OCI-M1 (cell line): ENCODE measurements at regions not wholly inside any gene's neighbourhood (a gene's known extent, or its start where the extent isn't known, plus 50 kb on each side); places are given as distances from the start of the nearest gene placed in this dataset.
"Not testable (repeated sequence)": the region's sequence is repeated elsewhere in the genome, so short reads cannot be mapped to it uniquely, and the experiment has no call there.

Source experiments
- DNase-seq: peaks from one replicate; lab custom pipeline; 2025; lab: John Stamatoyannopoulos, UW

GRCh38 chr13:39893808-39894207, 238.3 kb downstream of the COG6 start:
- no peak for DNase-seq

GRCh38 chr13:39894586-39894985, 239.1 kb downstream of the COG6 start:
- DNase-seq = no peak

GRCh38 chr13:39895254-39895653, 239.8 kb downstream of the COG6 start:
- peak; percentile 56 for DNase-seq

DNA sequence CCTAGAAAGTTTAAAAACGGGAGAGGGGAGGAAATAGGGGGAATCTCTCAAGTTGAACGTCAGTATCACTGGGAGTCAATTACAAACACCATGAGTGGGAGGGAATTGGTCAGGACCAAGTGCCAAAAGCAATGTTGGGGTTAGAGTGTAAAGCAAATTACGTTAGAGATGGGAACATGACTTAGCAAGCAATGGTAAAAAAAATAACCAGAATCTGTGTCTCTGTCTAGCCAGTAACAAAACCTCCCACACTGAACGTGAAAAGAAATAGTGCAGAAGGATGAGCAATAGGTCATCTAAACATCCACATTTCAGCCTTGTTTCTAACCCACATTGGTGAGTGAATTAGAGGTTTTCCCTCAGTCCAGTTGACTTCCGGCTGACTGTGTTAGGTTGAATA, 242.2 kb downstream of the COG6 start:
- no peak for DNase-seq

DNA sequence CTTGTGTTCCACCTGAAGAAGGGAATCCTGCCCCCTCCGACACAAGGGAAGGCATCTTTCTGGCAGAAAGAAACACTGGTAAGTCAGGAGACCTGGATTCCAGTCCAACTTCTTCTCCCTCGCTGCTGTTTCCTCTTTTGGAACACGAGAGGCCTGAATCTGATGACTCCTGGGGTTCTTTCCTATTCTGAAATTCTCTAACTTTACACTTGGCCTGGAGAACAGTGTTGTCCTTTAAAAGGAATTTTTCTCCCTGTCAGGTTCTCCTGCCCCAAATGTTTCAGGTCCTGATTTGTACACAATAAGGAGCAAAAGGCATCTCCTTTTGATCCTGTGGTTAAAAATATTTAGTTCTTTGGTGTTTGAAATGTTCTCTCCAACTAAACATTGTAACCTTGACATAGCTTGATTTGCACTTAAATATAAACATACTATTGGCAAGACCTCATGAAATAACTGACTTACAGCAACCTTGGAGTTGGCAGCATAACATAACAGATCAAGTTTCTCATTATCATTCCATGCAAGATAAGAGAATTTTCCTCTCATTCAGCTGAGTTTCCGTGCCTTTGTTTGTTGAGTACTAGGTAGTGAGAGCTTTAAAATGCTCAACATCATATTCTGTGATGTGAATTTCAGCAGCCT, 244.8 kb downstream of the COG6 start:
- no peak for DNase-seq

DNA sequence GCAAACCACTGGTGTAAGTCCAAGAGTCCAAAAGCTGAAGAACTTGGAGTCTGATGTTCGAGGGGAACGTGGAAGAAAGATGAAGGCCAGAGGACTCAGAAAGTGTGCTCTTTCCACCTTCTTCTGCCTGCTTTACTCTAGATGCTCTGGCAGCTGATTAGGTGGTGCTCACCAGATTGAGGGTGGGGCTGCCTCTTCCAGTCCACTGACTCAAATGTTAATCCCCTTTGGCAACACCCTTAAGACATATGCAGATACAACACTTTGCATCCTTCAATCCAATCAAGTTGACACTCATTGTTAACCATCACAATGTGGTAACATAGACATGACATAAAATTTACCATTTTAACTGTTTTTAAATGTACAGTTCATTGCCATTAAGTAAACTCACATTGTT, 249.5 kb downstream of the COG6 start:
- DNase-seq = no peak

DNA sequence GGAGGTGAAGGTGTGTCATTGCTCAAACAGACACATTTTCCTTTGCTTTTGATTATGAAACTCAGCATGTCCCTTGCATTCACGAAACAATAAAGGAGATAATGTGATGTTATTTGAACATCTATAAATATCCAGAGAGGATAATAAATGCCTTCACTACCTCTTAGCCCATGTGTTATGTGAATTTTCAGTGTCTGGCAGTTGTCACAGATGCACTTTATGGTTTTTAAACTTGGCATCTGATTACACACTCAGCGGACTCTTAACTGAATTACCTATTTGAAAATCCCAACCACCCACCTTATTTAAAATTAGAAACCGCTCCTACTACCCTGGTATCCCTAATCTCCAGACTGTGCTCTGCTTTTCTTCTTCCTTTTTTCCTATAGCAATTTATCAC, 254.2 kb downstream of the COG6 start:
- no peak for DNase-seq

GRCh38 chr13:39910041-39910440, 254.6 kb downstream of the COG6 start:
- DNase-seq = no peak

DNA sequence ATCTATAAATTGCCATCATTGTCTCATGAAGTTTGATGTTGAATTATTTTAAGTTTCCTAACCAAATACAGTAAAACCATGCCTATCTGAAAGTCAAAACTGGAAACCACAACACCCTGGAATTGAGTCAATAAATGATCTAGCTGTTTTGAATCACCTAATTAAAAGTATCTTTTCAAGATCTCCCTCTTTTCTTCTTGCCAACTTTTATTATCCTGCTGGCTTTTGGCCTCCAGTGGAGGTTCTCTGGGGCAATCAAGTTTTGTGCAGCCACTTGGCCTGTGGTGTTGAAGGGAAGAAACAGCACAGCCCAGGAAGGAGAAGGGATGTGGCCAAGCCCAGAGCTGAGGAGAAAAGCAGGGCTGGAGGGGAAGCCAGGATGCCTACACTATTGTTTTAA, 255.4 kb downstream of the COG6 start:
- DNase-seq = no peak

GRCh38 chr13:39913339-39913738, 257.9 kb downstream of the COG6 start:
- DNase-seq = no peak

- no peak for DNase-seq
Observed at GRCh38 chr13:39913928-39914327, 258.5 kb downstream of the COG6 start.

DNA sequence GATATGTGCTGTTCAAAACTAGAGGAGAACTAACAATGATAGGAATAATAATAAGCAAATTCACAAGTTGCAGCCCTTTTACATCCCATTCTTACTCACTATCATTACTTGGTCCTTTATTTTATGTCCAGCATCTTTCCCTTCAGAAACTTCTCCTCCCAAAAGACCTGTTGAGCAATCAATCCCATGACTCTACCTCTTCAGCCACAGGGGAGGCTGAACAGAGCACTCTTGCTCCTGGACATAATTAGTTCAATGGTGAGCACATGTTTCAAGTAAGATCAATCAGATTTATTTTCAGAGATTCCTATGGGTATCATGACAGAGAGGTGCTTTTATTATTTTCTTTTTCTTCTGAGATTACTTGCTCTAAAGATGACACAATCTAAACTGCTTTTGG, 260.0 kb downstream of the COG6 start:
- DNase-seq = no peak

- no peak for DNase-seq
Observed at GRCh38 chr13:39916330-39916729, 260.9 kb downstream of the COG6 start.

GRCh38 chr13:39918620-39919236, 263.3 kb downstream of the COG6 start:
- no peak for DNase-seq

DNA sequence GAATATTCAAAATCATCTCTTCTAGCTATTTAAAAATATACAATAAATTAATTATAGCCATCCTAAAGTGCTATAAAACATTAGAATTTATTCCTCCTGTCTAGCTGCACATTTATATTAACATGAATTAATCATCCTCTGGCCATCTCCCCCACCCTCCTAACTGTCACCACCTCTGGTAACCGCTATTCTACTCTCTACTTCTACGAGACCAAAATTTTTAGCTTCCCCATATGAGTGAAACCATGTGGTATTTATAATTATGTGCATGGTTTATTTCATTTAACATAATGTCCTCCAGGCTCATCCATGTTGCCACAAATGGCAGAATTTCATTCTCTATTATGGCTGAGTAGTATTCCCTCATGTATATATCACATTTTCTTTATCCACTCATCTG, 265.2 kb downstream of the COG6 start:
- no peak for DNase-seq

DNA sequence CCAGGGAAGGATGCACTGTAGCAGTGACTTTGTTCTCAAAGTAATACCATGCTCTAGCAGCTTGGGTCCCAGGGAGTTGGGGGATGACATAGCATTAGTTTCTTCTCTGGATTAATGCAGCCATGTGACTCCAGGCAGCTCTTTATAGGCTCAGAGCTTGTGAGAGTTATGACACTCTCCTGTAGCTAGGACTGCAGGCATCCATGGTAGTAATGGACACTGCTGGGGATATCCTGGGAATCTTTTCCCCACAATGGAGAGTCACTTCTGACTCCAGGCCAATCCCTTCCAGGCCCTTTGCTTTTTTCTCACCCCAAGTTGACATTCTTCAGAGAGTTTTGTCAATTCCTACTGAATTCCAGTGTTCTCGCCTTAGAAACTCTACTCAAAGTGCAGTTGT, 270.9 kb downstream of the COG6 start:
- DNase-seq = no peak

DNA sequence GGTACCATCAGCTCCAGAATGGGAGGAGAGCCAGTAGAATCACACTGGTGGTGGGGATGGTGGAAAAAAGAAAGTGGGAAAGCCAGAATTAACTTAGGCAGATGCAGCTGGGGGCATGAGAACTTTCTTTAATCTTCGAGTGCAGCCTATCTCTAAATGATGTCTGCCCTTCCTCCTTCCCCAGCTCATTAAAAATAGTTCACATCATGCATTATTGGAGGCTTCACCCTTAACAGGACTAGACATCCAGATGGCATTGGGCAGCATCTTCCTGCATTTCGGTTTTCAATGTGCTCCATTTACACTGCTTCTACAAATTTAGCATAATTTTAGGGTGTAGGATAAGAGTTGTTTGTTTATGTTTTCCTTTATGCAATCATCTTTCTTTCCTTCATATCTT, 272.8 kb downstream of the COG6 start:
- no peak for DNase-seq

DNA sequence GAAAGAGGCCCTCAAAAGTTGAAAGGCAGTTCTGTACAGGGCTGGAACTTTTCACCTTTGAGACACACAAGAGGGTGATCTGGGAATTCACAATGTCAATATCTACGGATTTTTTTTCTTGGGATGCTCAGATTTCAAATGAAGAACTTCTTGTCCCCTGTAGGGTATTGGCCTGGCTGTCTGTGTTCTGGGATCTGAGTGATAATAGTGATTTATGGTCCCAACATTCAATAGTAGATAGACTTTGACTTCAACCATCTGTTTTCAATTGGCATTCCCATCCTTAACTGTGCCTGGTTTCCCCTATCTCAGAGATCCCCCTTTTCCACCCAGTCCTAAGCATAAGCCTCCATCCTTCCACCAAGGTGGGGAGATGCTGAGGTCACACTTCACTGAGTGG, 274.1 kb downstream of the COG6 start:
- DNase-seq = no peak

DNA sequence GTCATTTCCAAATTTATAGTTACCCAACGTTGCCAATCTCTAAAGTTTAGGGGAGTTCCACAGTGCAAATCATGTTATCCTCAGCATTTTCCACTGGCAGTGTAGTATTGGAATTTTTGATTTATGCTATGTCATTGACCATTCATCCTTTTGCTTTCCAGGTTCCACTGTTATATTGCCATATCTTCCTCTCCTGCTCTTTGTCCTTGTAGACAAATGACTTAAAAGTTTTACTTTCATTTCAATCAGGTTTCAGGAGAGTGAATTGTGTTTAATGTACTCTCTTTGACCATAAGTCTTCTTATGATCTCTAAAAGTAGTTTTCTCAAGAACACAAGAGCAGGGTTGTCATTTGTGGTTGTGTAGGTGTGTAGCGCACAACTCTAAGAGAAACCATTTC, 274.6 kb downstream of the COG6 start:
- DNase-seq = no peak

GRCh38 chr13:39930544-39931444, 275.3 kb downstream of the COG6 start:
- no peak for DNase-seq

DNA sequence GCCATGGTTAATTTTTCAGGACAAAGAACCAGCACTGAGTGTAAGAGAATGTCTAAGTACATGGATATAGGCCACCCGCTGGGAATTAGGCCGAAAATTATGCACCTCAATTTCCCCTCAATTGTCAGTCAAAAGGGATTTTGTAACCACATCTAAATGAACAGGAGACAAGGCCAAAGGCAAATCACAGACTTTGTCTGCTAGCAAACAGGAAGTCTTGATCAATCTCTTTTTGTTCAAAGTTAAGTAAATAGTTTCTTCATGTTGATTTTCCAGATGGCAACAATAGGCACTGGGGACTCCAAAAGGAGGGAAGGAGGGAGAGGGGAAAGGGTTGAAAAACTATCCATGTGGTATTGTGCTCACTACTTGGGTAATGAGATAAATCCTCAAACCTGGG, 276.0 kb downstream of the COG6 start:
- no peak for DNase-seq

- not testable (repeated sequence) for DNase-seq
Observed at GRCh38 chr13:39932514-39932913, 277.1 kb downstream of the COG6 start.

- peak; percentile 11 for DNase-seq
Observed at GRCh38 chr13:39935155-39935554, 279.7 kb downstream of the COG6 start.
